ENCODE measurements at regions not wholly inside any gene's neighbourhood (a gene's known extent, or its start where the extent isn't known, plus 50 kb on each side); places are given as distances from the start of the nearest gene placed in this dataset.
"Not testable (repeated sequence)": the region's sequence is repeated elsewhere in the genome, so short reads cannot be mapped to it uniquely, and the experiment has no call there.

DNA sequence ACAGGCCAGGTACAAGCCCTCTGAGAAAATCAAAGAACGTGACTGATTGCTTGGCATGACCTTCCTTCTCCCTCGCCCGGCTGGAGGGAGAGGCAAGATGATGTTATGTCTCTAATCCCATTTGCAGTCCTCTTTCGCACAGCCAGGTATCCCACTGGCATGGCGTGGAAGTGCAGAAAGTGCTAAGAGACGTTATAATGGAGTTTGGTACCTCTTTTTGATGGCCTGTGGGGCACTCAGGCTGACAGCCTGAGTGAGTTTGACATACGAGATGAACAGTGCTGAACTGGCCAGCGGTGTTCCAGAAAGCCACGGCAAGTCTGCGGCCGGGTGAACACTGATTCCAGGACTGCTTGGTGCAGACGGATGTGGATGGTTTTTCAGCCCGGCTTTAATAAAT lies 241.6 kb downstream of the RAB11FIP2 start:
- no peak overlapping the region for H2BK120ac ChIP-seq (ENCODE audit: low read depth, low read length)
- no peak overlapping the region for H2BK15ac ChIP-seq (ENCODE audit: low read depth, poor library complexity, severe bottlenecking)
- H3K14ac ChIP-seq (ENCODE audit: low read length in 2 of 2) = no peak overlapping the region
- no peak for DNase-seq
- no peak overlapping the region for H4K8ac ChIP-seq (ENCODE audit: low read length)
- no peak overlapping the region for H2AFZ ChIP-seq (ENCODE audit: low read depth, low read length)
- peaks cover 5% of the 10 kb centered on the region for H3K9me3 ChIP-seq (ENCODE audit: control insufficient read depth, low read length)
- H3K9ac ChIP-seq (ENCODE audit: low read length) = no peak overlapping the region
- no peak overlapping the region for H3K4ac ChIP-seq (ENCODE audit: low read depth in 1 of 2, low read length in 2 of 2)
- H2AK5ac ChIP-seq (ENCODE audit: low read length, severe bottlenecking) = no peak overlapping the region
- H2BK5ac ChIP-seq (ENCODE audit: low read depth, low read length, poor library complexity, severe bottlenecking) = no peak overlapping the region
- H3K4me1 ChIP-seq (ENCODE audit: control insufficient read depth, insufficient read depth, low read depth, low read length) = no peaks in the 10 kb centered on the region
- peaks cover 0 to 31% of the 10 kb centered on the region in 2 experiments for H3K27me3 ChIP-seq (ENCODE audit: control insufficient read depth in 1 of 2, insufficient read depth in 1 of 2, low read length in 2 of 2)
- H3K4me2 ChIP-seq (ENCODE audit: low read length, poor library complexity, severe bottlenecking) = no peak overlapping the region
- WGBS = 87% methylated on average over 10 of the region's 13 CpGs
- no peak overlapping the region for H4K91ac ChIP-seq (ENCODE audit: low read length)
- no peaks in the 10 kb centered on the region for H3K79me1 ChIP-seq (replicated peaks; ENCODE audit: low read length, poor library complexity, severe bottlenecking)
- no peak overlapping the region for H3K4me3 ChIP-seq (ENCODE audit: insufficient read depth in 1 of 2, low read depth in 1 of 2, low read length in 2 of 2)
- no peak overlapping the region for H3K27ac ChIP-seq (ENCODE audit: low read length, poor library complexity, severe bottlenecking)
- no peak overlapping the region for H3K18ac ChIP-seq (ENCODE audit: low read depth in 1 of 2, low read length in 2 of 2)
- H3K36me3 ChIP-seq (ENCODE audit: control insufficient read depth in 1 of 2, insufficient read depth in 2 of 2, low read depth in 1 of 2, low read length in 2 of 2) = no peaks in the 10 kb centered on the region
- no peak overlapping the region for H2BK12ac ChIP-seq (ENCODE audit: low read length in 2 of 2)
- no peak overlapping the region for H3K23ac ChIP-seq (ENCODE audit: low read length in 2 of 2)

DNA sequence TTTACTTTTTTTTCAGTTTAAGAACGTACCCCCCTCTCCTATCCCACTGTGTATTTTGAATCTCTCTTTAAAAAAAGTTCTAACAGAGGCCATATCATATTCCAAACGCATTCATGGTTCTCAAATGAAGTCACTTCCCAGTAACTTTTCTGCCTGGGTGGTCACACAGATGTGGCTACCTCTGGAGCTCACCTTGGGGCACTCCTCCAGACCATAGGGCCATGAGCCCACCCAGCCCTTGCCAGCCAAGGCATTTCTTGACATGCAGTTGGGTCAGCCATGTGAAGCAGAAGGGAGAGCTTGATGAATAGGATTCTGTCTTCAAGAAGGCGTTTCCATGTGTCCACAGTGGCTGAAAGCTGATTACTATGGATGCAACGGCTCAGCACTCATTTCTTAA lies 239.3 kb downstream of the RAB11FIP2 start:
- no peak overlapping the region for H2BK5ac ChIP-seq (ENCODE audit: low read depth, low read length, poor library complexity, severe bottlenecking)
- no peak for DNase-seq
- H3K79me1 ChIP-seq (replicated peaks; ENCODE audit: low read length, poor library complexity, severe bottlenecking) = no peaks in the 10 kb centered on the region
- no peak overlapping the region for H3K9ac ChIP-seq (ENCODE audit: low read length)
- H3K27me3 ChIP-seq (ENCODE audit: control insufficient read depth in 1 of 2, insufficient read depth in 1 of 2, low read length in 2 of 2) = peaks cover 0 to 22% of the 10 kb centered on the region in 2 experiments
- no peak overlapping the region for H2BK12ac ChIP-seq (ENCODE audit: low read length in 2 of 2)
- no peak overlapping the region for H3K4me3 ChIP-seq (ENCODE audit: insufficient read depth in 1 of 2, low read depth in 1 of 2, low read length in 2 of 2)
- H3K4ac ChIP-seq (ENCODE audit: low read depth in 1 of 2, low read length in 2 of 2) = no peak overlapping the region
- H2AFZ ChIP-seq (ENCODE audit: low read depth, low read length) = no peak overlapping the region
- no peak overlapping the region for H2BK15ac ChIP-seq (ENCODE audit: low read depth, poor library complexity, severe bottlenecking)
- no peak overlapping the region for H3K23ac ChIP-seq (ENCODE audit: low read length in 2 of 2)
- no peak overlapping the region for H3K4me2 ChIP-seq (ENCODE audit: low read length, poor library complexity, severe bottlenecking)
- no peak overlapping the region for H4K91ac ChIP-seq (ENCODE audit: low read length)
- no peak overlapping the region for H4K8ac ChIP-seq (ENCODE audit: low read length)
- no peaks in the 10 kb centered on the region for H3K4me1 ChIP-seq (ENCODE audit: control insufficient read depth, insufficient read depth, low read depth, low read length)
- no peak overlapping the region for H3K27ac ChIP-seq (ENCODE audit: low read length, poor library complexity, severe bottlenecking)
- WGBS = 23% methylated on average over 2 of the region's 4 CpGs
- H2AK5ac ChIP-seq (ENCODE audit: low read length, severe bottlenecking) = no peak overlapping the region
- H3K36me3 ChIP-seq (ENCODE audit: control insufficient read depth in 1 of 2, insufficient read depth in 2 of 2, low read depth in 1 of 2, low read length in 2 of 2) = no peaks in the 10 kb centered on the region
- H3K9me3 ChIP-seq (ENCODE audit: control insufficient read depth, low read length) = peaks cover 14% of the 10 kb centered on the region
- H3K14ac ChIP-seq (ENCODE audit: low read length in 2 of 2) = no peak overlapping the region
- H2BK120ac ChIP-seq (ENCODE audit: low read depth, low read length) = no peak overlapping the region
- no peak overlapping the region for H3K18ac ChIP-seq (ENCODE audit: low read depth in 1 of 2, low read length in 2 of 2)

DNA sequence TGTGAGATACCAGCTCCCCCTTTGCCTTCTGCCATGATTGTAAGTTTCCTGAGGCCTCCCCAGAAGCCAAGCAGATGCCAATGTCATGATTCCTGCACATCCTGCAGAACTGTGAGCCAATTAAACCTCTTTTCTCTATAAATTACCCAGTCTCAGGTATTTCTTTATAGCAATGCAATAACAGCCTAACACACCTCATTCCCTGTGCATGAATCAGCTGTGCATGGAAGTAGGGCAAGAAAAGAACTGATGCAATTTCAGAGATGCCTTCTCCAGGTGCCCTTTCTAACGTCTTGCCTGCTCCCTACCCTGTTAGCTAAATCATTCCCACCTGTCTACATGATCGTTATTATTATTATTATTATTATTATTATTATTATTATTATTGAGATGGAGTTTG lies 230.9 kb downstream of the RAB11FIP2 start:
- H3K4me3 ChIP-seq (ENCODE audit: insufficient read depth in 1 of 2, low read depth in 1 of 2, low read length in 2 of 2); H3K4me2 ChIP-seq (ENCODE audit: low read length, poor library complexity, severe bottlenecking); H4K91ac ChIP-seq (ENCODE audit: low read length); H2AK5ac ChIP-seq (ENCODE audit: low read length, severe bottlenecking); H3K9ac ChIP-seq (ENCODE audit: low read length); H3K36me3 ChIP-seq (ENCODE audit: control insufficient read depth in 1 of 2, insufficient read depth in 2 of 2, low read depth in 1 of 2, low read length in 2 of 2); H3K4ac ChIP-seq (ENCODE audit: low read depth in 1 of 2, low read length in 2 of 2); H3K23ac ChIP-seq (ENCODE audit: low read length in 2 of 2); H3K14ac ChIP-seq (ENCODE audit: low read length in 2 of 2); H2AFZ ChIP-seq (ENCODE audit: low read depth, low read length); H2BK12ac ChIP-seq (ENCODE audit: low read length in 2 of 2); H3K4me1 ChIP-seq (ENCODE audit: control insufficient read depth, insufficient read depth, low read depth, low read length); H4K8ac ChIP-seq (ENCODE audit: low read length); H3K79me1 ChIP-seq (replicated peaks; ENCODE audit: low read length, poor library complexity, severe bottlenecking); H2BK5ac ChIP-seq (ENCODE audit: low read depth, low read length, poor library complexity, severe bottlenecking); H2BK15ac ChIP-seq (ENCODE audit: low read depth, poor library complexity, severe bottlenecking); DNase-seq; H2BK120ac ChIP-seq (ENCODE audit: low read depth, low read length); H3K27ac ChIP-seq (ENCODE audit: low read length, poor library complexity, severe bottlenecking); H3K9me3 ChIP-seq (ENCODE audit: control insufficient read depth, low read length); H3K18ac ChIP-seq (ENCODE audit: low read depth in 1 of 2, low read length in 2 of 2): not testable (repeated sequence)
- WGBS = 40% methylated on average over 1 of the region's 2 CpGs
- peaks cover 0 to 17% of the 10 kb centered on the region in 2 experiments for H3K27me3 ChIP-seq (ENCODE audit: control insufficient read depth in 1 of 2, insufficient read depth in 1 of 2, low read length in 2 of 2)

DNA sequence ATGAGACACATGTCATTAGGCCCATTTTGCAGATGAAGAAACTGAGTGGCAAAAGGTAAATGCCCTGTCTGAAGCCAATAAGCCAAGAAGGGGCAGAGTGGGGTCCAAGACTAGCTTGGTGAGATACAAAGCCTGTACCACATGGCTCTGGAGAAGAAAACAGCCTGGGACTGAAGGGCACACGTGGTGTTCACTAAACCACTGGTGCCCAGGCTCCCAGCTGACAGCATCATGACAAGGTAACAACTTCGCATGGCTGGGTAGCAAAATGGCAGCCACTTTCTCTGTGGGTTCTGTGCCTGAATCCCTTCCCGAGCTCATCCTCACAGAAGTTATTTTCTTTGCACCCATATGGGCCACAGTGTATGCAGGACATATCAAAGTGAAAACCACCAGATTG lies 229.6 kb downstream of the RAB11FIP2 start:
- no peak overlapping the region for H2AK5ac ChIP-seq (ENCODE audit: low read length, severe bottlenecking)
- no peak overlapping the region for H2BK12ac ChIP-seq (ENCODE audit: low read length in 2 of 2)
- H2BK120ac ChIP-seq (ENCODE audit: low read depth, low read length) = no peak overlapping the region
- H2BK5ac ChIP-seq (ENCODE audit: low read depth, low read length, poor library complexity, severe bottlenecking) = no peak overlapping the region
- H3K27me3 ChIP-seq (ENCODE audit: control insufficient read depth in 1 of 2, insufficient read depth in 1 of 2, low read length in 2 of 2) = peaks cover 0 to 17% of the 10 kb centered on the region in 2 experiments
- WGBS = 58% methylated on average over 2 of the region's 3 CpGs
- no peak overlapping the region for H2BK15ac ChIP-seq (ENCODE audit: low read depth, poor library complexity, severe bottlenecking)
- no peak overlapping the region for H3K23ac ChIP-seq (ENCODE audit: low read length in 2 of 2)
- no peaks in the 10 kb centered on the region for H3K79me1 ChIP-seq (replicated peaks; ENCODE audit: low read length, poor library complexity, severe bottlenecking)
- no peak overlapping the region for H3K4ac ChIP-seq (ENCODE audit: low read depth in 1 of 2, low read length in 2 of 2)
- H3K4me2 ChIP-seq (ENCODE audit: low read length, poor library complexity, severe bottlenecking) = no peak overlapping the region
- H3K9me3 ChIP-seq (ENCODE audit: control insufficient read depth, low read length) = peaks cover 3% of the 10 kb centered on the region
- no peak overlapping the region for H3K14ac ChIP-seq (ENCODE audit: low read length in 2 of 2)
- no peak overlapping the region for H4K91ac ChIP-seq (ENCODE audit: low read length)
- H3K9ac ChIP-seq (ENCODE audit: low read length) = no peak overlapping the region
- no peak overlapping the region for H3K27ac ChIP-seq (ENCODE audit: low read length, poor library complexity, severe bottlenecking)
- no peak overlapping the region for H3K4me3 ChIP-seq (ENCODE audit: insufficient read depth in 1 of 2, low read depth in 1 of 2, low read length in 2 of 2)
- DNase-seq = no peak
- no peak overlapping the region for H4K8ac ChIP-seq (ENCODE audit: low read length)
- H3K36me3 ChIP-seq (ENCODE audit: control insufficient read depth in 1 of 2, insufficient read depth in 2 of 2, low read depth in 1 of 2, low read length in 2 of 2) = no peaks in the 10 kb centered on the region
- no peak overlapping the region for H3K18ac ChIP-seq (ENCODE audit: low read depth in 1 of 2, low read length in 2 of 2)
- no peak overlapping the region for H2AFZ ChIP-seq (ENCODE audit: low read depth, low read length)
- no peaks in the 10 kb centered on the region for H3K4me1 ChIP-seq (ENCODE audit: control insufficient read depth, insufficient read depth, low read depth, low read length)
